AG04450 (cell line): ENCODE measurements at regions not wholly inside any gene's neighbourhood (a gene's known extent, or its start where the extent isn't known, plus 50 kb on each side); places are given as distances from the start of the nearest gene placed in this dataset.

Experiments
- CTCF ChIA-PET: fragments of 300-600, 350-600 bp; formaldehyde crosslinking; extraction: SDS; loops from one replicate; lab custom pipeline; 2022; ENCODE audit warnings: antibody characterized with exemption, inconsistent platforms; lab: Charles Lee
- POLR2A ChIA-PET: fragments of 350-600 bp; formaldehyde crosslinking; extraction: SDS; loops from one replicate; lab custom pipeline; 2021; ENCODE audit warnings: antibody characterized with exemption, inconsistent platforms; lab: Yijun Ruan, JAX
- DNase-seq: peaks from one replicate; pipeline ENCODE4 v3.0.0-alpha.2; 2011; ENCODE audit warnings: low read depth, low spot score
- H3K27ac ChIP-seq: one replicate; pipeline ENCODE4 v1.5.1; 2012; ENCODE audit warnings: low read depth, low read length, control low read depth
- H3K27me3 ChIP-seq: one replicate; pipeline ENCODE4 v1.6.0; 2012; ENCODE audit warnings: low read length; ENCODE audit not compliant: control insufficient read depth, insufficient read depth
- H3K4me3 ChIP-seq: 2 replicates; pipeline ENCODE4 v1.5.1; 2011; ENCODE audit warnings: mild to moderate bottlenecking, low read depth, low read length, control low read depth
- H3K9me3 ChIP-seq: 2 replicates; pipeline ENCODE4 v1.5.1; 2012; ENCODE audit warnings: low read length; ENCODE audit not compliant: control insufficient read depth, insufficient read depth
- TF ChIP-seq, protein P1 (sequence below): IDR thresholded peaks from 2 replicates; pipeline ENCODE4 v1.5.1; 2011; ENCODE audit warnings: low read depth, low read length, control low read depth, inconsistent platforms

DNA sequence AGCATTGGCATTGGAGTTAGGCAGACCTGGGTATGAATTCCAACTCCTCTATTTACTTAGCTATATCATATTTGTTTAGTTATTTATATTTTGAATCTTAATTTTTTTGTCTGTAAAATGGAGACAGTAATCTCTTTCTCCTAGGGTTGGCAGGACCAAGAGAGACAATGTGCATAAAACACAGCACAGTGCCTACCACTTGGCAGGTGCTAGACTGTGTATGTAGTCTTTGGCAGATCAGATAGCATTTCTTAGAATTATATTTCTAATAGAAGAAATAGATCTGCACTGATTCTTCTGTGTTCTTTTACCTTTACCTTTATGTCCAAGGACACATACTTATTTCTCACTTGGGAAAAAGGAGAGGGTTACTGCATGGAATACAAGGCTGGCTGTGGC lies 177.2 kb downstream of the GIPC2 start:
- H3K27me3 ChIP-seq = no peaks in the 10 kb centered on the region
- ChIA-PET CTCF (no interaction called here), POLR2A (no interaction called here)
- H3K4me3 ChIP-seq = no peak overlapping the region
- DNase-seq = no peak
- H3K9me3 ChIP-seq = peaks cover 8% of the 10 kb centered on the region; the same call in 1 of the 2 replicates
- H3K27ac ChIP-seq = no peak overlapping the region
- TF ChIP-seq, protein P1, sequence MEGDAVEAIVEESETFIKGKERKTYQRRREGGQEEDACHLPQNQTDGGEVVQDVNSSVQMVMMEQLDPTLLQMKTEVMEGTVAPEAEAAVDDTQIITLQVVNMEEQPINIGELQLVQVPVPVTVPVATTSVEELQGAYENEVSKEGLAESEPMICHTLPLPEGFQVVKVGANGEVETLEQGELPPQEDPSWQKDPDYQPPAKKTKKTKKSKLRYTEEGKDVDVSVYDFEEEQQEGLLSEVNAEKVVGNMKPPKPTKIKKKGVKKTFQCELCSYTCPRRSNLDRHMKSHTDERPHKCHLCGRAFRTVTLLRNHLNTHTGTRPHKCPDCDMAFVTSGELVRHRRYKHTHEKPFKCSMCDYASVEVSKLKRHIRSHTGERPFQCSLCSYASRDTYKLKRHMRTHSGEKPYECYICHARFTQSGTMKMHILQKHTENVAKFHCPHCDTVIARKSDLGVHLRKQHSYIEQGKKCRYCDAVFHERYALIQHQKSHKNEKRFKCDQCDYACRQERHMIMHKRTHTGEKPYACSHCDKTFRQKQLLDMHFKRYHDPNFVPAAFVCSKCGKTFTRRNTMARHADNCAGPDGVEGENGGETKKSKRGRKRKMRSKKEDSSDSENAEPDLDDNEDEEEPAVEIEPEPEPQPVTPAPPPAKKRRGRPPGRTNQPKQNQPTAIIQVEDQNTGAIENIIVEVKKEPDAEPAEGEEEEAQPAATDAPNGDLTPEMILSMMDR = no peak

DNA sequence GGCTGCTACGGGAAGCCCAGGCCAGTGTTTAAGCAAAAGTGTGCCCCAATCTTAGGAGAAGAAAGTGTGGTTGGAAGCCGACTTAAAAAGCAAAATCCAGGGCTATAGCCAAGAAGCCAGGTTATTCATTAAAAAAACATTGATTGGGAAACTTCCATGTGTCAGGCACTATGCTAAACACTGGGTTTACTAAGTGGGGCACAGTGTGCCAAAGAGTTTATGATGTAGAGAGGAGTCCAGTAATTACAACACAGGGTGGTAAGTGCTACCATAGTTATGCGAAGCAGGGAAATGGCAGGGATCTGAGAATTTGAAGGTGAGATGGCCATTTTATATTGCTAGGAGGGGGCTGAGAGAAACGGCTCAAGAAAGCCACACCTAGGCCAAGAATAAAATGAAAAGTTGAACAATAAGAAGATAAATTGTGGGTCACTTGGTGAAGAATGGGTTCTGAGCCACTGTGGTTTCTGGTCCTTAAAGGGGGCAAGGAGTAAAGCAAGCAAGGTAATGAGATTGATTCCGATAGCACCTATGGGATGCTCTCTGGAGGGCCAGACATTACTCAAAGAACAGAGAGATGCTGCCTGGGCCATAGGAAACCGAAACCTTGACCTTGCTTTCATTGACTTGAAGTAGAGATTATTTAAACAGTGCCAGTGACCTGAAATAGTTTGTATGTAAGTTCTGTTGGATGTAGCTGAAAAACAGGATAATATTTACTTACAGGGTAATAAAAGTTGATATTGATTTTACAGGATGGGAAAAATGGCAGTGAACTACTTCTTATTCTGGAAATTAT lies 177.8 kb downstream of the GIPC2 start:
- Histone ChIP-seq H3K9me3 (peaks cover 8% of the 10 kb centered on the region; the same call in 1 of the 2 replicates), H3K4me3 (no peak overlapping the region), H3K27ac (no peak overlapping the region), H3K27me3 (no peaks in the 10 kb centered on the region)
- DNase-seq = no peak
- ChIA-PET CTCF (no interaction called here), POLR2A (no interaction called here)
- TF ChIP-seq, protein P1 = no peak

DNA sequence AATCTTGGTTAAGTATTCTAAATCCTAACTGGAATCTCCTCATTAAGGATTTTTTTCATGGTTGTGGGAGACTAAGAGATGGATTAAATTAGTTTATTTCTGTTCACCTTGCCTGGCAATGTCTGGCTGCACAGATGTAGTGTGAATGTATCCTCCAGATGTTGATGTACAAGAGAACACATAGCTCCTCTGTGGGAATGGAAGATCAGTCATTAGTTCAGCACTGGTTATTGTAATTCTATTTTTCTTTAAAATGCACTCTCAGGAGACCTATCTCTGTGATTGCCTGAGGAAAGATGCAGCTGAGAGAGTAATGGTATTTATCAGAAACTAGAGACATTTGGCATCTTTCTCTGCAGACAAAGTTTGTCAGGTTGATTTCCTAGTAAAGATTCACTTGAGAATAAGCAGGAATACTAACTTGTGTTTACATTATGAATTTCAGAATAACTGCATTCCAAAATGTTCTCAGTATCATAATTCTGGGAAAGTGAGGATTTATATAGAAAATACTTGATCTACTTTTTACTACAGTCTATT lies 178.6 kb downstream of the GIPC2 start:
- H3K9me3 ChIP-seq = peaks cover 8% of the 10 kb centered on the region; the same call in 1 of the 2 replicates
- no peak overlapping the region for H3K27ac ChIP-seq
- H3K4me3 ChIP-seq = no peak overlapping the region
- H3K27me3 ChIP-seq = no peaks in the 10 kb centered on the region
- DNase-seq = no peak
- CTCF ChIA-PET = no interaction called here
- POLR2A ChIA-PET = no interaction called here
- TF ChIP-seq, protein P1 = no peak

DNA sequence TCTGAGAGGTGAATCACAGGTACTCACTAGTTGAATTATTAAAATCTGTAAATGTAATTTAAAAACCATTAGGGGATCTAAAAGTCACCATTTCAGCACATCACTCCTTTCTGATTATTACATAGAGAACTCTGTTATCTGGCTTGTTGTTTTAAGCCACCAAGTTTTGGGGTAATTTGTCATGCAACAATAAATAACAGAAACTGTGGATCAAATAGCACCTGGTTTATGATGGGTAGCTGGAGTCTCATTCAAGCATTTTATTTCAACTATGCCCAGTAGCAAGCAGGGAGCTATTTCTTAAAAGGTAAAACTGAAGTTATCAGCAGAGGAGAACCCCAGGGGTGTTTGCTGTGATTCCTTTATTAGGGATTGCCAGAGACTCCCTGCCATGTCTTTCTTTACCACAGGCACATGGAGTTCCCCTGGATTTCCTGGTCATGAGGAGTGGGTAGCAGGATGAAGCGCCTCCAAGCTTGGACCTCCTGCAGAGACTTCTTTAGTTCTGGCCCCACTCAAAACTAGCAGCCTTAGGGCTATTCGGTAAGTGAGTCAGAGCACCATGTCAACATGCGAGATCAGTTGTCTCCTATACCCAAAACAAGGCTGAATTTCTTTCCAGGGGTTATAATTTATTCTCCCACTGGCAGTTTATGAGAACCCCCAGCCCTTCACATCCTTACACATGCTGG lies 179.2 kb downstream of the GIPC2 start:
- H3K9me3 ChIP-seq = peaks cover 8% of the 10 kb centered on the region; the same call in 1 of the 2 replicates
- H3K27me3 ChIP-seq = no peaks in the 10 kb centered on the region
- POLR2A ChIA-PET = no interaction called here
- CTCF ChIA-PET = no interaction called here
- DNase-seq = no peak
- no peak overlapping the region for H3K4me3 ChIP-seq
- TF ChIP-seq, protein P1 = no peak
- no peak overlapping the region for H3K27ac ChIP-seq

DNA sequence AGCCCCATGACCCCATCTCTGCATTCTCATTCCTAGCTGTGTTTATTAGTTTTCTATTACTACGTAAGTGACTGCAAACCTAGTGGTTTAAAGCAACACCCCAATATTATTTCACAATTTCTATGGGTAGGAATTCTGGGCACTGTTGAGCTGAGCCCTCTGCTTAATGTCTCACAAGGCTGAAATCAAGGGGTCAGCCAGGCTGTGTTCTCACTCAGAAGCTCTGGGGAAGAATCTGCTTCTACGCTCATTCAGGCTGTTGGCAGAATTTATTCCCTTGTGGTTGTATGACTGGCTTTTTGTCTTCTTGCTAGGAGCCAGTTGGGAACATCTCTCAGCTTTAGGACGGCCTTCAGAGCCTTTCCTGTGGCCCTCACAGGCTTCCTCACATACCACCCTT lies 181.0 kb downstream of the GIPC2 start:
- CTCF ChIA-PET = no interaction called here
- Histone ChIP-seq H3K27me3 (no peaks in the 10 kb centered on the region), H3K9me3 (peaks cover 8% of the 10 kb centered on the region; the same call in 1 of the 2 replicates), H3K27ac (no peak overlapping the region), H3K4me3 (no peak overlapping the region)
- POLR2A ChIA-PET = no interaction called here
- no peak for DNase-seq
- TF ChIP-seq, protein P1 = no peak
